H9 (cell line): ENCODE measurements at regions not wholly inside any gene's neighbourhood (a gene's known extent, or its start where the extent isn't known, plus 50 kb on each side); places are given as distances from the start of the nearest gene placed in this dataset.

Experiments used
- DNase-seq: peaks from one replicate; pipeline ENCODE4 v3.0.0-alpha.2; 2017
- H2AFZ ChIP-seq: one replicate; pipeline ENCODE4 v1.6.1; 2013; ENCODE audit warnings: mild to moderate bottlenecking, low read length, control low read depth, moderate library complexity
- H2AK5ac ChIP-seq: 2 replicates; pipeline ENCODE4 v1.6.1; 2013; ENCODE audit warnings: low read length, control low read depth, mixed read lengths; ENCODE audit not compliant: insufficient read length
- H2BK120ac ChIP-seq: one replicate; pipeline ENCODE4 v1.6.1; 2013; ENCODE audit warnings: low read depth, mild to moderate bottlenecking, low read length, control low read depth, inconsistent platforms; ENCODE audit not compliant: poor library complexity, severe bottlenecking
- H2BK12ac ChIP-seq: 2 replicates; pipeline ENCODE4 v1.6.1; 2013; ENCODE audit warnings: low read length, control low read depth, mixed read lengths, low read depth; ENCODE audit not compliant: insufficient read length
- H2BK15ac ChIP-seq: 2 replicates; pipeline ENCODE4 v1.6.1; 2013; ENCODE audit warnings: low read depth, low read length, control low read depth
- H2BK20ac ChIP-seq: one replicate; pipeline ENCODE4 v1.6.1; 2013; ENCODE audit warnings: low read depth, mild to moderate bottlenecking, low read length, control low read depth, inconsistent platforms; ENCODE audit not compliant: poor library complexity, severe bottlenecking
- H2BK5ac ChIP-seq: 2 replicates; pipeline ENCODE4 v1.6.1; 2013; ENCODE audit warnings: low read length, control low read depth, mixed read lengths; ENCODE audit not compliant: insufficient read length
- H3K14ac ChIP-seq: 2 replicates; pipeline ENCODE4 v1.6.1; 2013; ENCODE audit warnings: low read length, control low read depth; ENCODE audit not compliant: insufficient read depth
- H3K18ac ChIP-seq: 2 replicates; pipeline ENCODE4 v1.6.1; 2013; ENCODE audit warnings: low read depth, mild to moderate bottlenecking, mixed read lengths, low read length, control low read depth; ENCODE audit not compliant: insufficient read length
- H3K23ac ChIP-seq: 2 replicates; pipeline ENCODE4 v1.6.1; 2013; ENCODE audit warnings: low read length, control low read depth, mixed read lengths, low read depth; ENCODE audit not compliant: insufficient read length
- H3K23me2 ChIP-seq: 2 replicates; pipeline ENCODE4 v1.6.1; 2013; ENCODE audit warnings: low read depth, mild to moderate bottlenecking, mixed read lengths, low read length, control low read depth; ENCODE audit not compliant: insufficient read length, poor library complexity, severe bottlenecking
- H3K27ac ChIP-seq: 2 replicates; pipeline ENCODE4 v1.5.1; 2013; ENCODE audit warnings: low read length, control low read depth, mixed read lengths, low read depth; ENCODE audit not compliant: insufficient read length
- H3K27me3 ChIP-seq: 2 replicates; pipeline ENCODE4 v1.6.1; 2013; ENCODE audit warnings: low read length, control low read depth, inconsistent platforms; ENCODE audit not compliant: insufficient read depth
- H3K4ac ChIP-seq: 2 replicates; pipeline ENCODE4 v1.6.1; 2013; ENCODE audit warnings: low read depth, mild to moderate bottlenecking, control low read depth, inconsistent platforms, low read length, moderate library complexity
- H3K4me1 ChIP-seq: 2 replicates; pipeline ENCODE4 v1.6.1; 2013; ENCODE audit warnings: low read length, control low read depth, inconsistent platforms; ENCODE audit not compliant: insufficient read depth
- H3K4me2 ChIP-seq: 2 replicates; pipeline ENCODE4 v1.6.1; 2013; ENCODE audit warnings: low read length, control low read depth, mixed read lengths; ENCODE audit not compliant: insufficient read length, insufficient read depth
- H3K56ac ChIP-seq: 2 replicates; pipeline ENCODE4 v1.6.1; 2013; ENCODE audit warnings: low read depth, mild to moderate bottlenecking, mixed read lengths, low read length, control low read depth; ENCODE audit not compliant: insufficient read length
- H3K79me1 ChIP-seq: 2 replicates; pipeline ENCODE4 v1.6.1; 2013; ENCODE audit warnings: low read depth, mild to moderate bottlenecking, moderate library complexity, low read length, control low read depth, inconsistent platforms; ENCODE audit not compliant: insufficient read depth, poor library complexity, severe bottlenecking
- H3K79me2 ChIP-seq: 2 replicates; pipeline ENCODE4 v1.6.1; 2013; ENCODE audit warnings: low read length, control low read depth, inconsistent platforms; ENCODE audit not compliant: insufficient read depth
- H3K9ac ChIP-seq: 2 replicates; pipeline ENCODE4 v1.6.1; 2013; ENCODE audit warnings: low read length, control low read depth, mixed read lengths; ENCODE audit not compliant: insufficient read length; ENCODE audit errors: extremely low read depth
- H3K9me3 ChIP-seq: one replicate; pipeline ENCODE4 v1.6.1; 2013; ENCODE audit warnings: low read depth, low read length, inconsistent platforms; ENCODE audit not compliant: control insufficient read depth
- H3T11ph ChIP-seq: one replicate; pipeline ENCODE4 v1.6.1; 2013; ENCODE audit warnings: mild to moderate bottlenecking, low read length, control low read depth, inconsistent platforms
- H4K20me1 ChIP-seq: one replicate; pipeline ENCODE4 v1.6.1; 2013; ENCODE audit not compliant: control insufficient read depth, insufficient read length, insufficient read depth
- H4K5ac ChIP-seq: 2 replicates; pipeline ENCODE4 v1.6.1; 2013; ENCODE audit warnings: low read depth, mild to moderate bottlenecking, mixed read lengths, low read length, control low read depth; ENCODE audit not compliant: insufficient read length
- H4K8ac ChIP-seq: replicated peaks from 2 replicates; pipeline ENCODE4 v1.6.1; 2013; ENCODE audit warnings: low read length, control low read depth, mixed read lengths, low read depth; ENCODE audit not compliant: insufficient read length
- H4K91ac ChIP-seq: 2 replicates; pipeline ENCODE4 v1.6.1; 2013; ENCODE audit warnings: low read depth, mild to moderate bottlenecking, moderate library complexity, mixed read lengths, low read length, control low read depth; ENCODE audit not compliant: insufficient read length
- H3K27ac Mint-ChIP-seq, 3 experiments: 2 replicates in 2 of 3; 3 replicates in 1 of 3; pipeline ENCODE4 v1.8.0; 2020 to 2021; ENCODE audit warnings: mixed read lengths in 3 of 3, mild to moderate bottlenecking in 1 of 3, moderate library complexity in 1 of 3
- H3K27me3 Mint-ChIP-seq: 2 replicates; pipeline ENCODE4 v1.8.0; 2021; ENCODE audit warnings: low read depth, mild to moderate bottlenecking, moderate library complexity, mixed read lengths
- H3K36me3 Mint-ChIP-seq, 3 experiments: 2 replicates in 2 of 3; 3 replicates in 1 of 3; pipeline ENCODE4 v1.8.0; 2020 to 2021; ENCODE audit warnings: low read depth in 3 of 3, mixed read lengths in 3 of 3; ENCODE audit not compliant: insufficient read depth in 1 of 3
- H3K4me1 Mint-ChIP-seq, 2 experiments: 2 replicates each; pipeline ENCODE4 v1.8.0; 2020; ENCODE audit warnings: mixed read lengths in 2 of 2
- H3K4me3 Mint-ChIP-seq, 2 experiments: 2 replicates in 1 of 2; 3 replicates in 1 of 2; pipeline ENCODE4 v1.8.0; 2020 to 2021; ENCODE audit warnings: mild to moderate bottlenecking in 2 of 2, mixed read lengths in 2 of 2, moderate library complexity in 1 of 2
- H3K9me3 Mint-ChIP-seq, 2 experiments: 2 replicates in 1 of 2; 3 replicates in 1 of 2; pipeline ENCODE4 v1.8.0; 2020; ENCODE audit warnings: mild to moderate bottlenecking in 2 of 2, mixed read lengths in 2 of 2, moderate library complexity in 1 of 2
- WGBS: extraction: QIAGEN DNeasy Blood & Tissue Kit; methylation state at CpG from one replicate; pipeline ENCODE4 v1.1.7; 2013; ENCODE audit warnings: missing lambda C conversion rate, low lambda C conversion rate, mixed read lengths; ENCODE audit not compliant: insufficient read length; ENCODE audit errors: extremely low coverage; 5-methylcytosine and 5-hydroxymethylcytosine counted together
- TF ChIP-seq, protein P1 (sequence below): fragments of 200-600 bp; sonication (generic); conservative IDR thresholded peaks from 3 replicates; pipeline ENCODE4 v1.8.0; 2021; ENCODE audit warnings: antibody characterized with exemption, mild to moderate bottlenecking

DNA sequence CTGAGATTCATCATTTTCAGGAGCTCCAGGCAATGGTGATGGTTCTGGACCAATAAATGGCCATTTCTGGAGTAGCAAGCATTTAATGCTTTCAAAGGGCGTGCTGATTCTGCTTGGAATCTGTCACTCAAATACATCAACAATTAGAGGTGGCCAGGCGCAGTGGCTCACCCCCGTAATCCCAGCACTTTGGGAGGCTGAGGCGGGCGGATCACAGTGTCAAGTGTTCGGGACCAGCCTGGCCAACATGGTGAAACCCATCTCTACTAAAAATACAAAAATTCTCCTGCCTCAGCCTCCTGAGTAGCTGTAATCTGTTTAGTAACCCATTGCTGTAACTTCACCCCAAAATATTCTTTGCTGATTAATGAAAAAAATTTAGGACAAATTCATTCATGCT, 1574.2 kb downstream of the EFNB2 start:
- no peak overlapping the region for H3K9ac ChIP-seq
- WGBS = no CpG with 5 or more reads among the region's 6 CpGs
- no peaks in the 10 kb centered on the region; a peak in 1 of 5 replicates for H3K9me3 Mint-ChIP-seq
- H3K4me2 ChIP-seq = no peak overlapping the region
- no peak overlapping the region for H2AFZ ChIP-seq
- H3K9me3 ChIP-seq = no peaks in the 10 kb centered on the region
- no peaks in the 10 kb centered on the region for H3K36me3 Mint-ChIP-seq
- no peak overlapping the region for H4K5ac ChIP-seq
- TF ChIP-seq, protein P1, sequence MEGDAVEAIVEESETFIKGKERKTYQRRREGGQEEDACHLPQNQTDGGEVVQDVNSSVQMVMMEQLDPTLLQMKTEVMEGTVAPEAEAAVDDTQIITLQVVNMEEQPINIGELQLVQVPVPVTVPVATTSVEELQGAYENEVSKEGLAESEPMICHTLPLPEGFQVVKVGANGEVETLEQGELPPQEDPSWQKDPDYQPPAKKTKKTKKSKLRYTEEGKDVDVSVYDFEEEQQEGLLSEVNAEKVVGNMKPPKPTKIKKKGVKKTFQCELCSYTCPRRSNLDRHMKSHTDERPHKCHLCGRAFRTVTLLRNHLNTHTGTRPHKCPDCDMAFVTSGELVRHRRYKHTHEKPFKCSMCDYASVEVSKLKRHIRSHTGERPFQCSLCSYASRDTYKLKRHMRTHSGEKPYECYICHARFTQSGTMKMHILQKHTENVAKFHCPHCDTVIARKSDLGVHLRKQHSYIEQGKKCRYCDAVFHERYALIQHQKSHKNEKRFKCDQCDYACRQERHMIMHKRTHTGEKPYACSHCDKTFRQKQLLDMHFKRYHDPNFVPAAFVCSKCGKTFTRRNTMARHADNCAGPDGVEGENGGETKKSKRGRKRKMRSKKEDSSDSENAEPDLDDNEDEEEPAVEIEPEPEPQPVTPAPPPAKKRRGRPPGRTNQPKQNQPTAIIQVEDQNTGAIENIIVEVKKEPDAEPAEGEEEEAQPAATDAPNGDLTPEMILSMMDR = no peak
- no peaks in the 10 kb centered on the region for H3K27me3 Mint-ChIP-seq
- H3K4me1 Mint-ChIP-seq = no peaks in the 10 kb centered on the region
- H3K27ac ChIP-seq = no peak overlapping the region
- H3T11ph ChIP-seq = no peak overlapping the region
- no peak overlapping the region for H3K23ac ChIP-seq
- no peak overlapping the region for H2BK120ac ChIP-seq
- no peaks in the 10 kb centered on the region for H3K79me1 ChIP-seq
- H3K56ac ChIP-seq = no peak overlapping the region
- no peak for DNase-seq
- no peaks in the 10 kb centered on the region for H3K4me1 ChIP-seq
- H4K20me1 ChIP-seq = no peaks in the 10 kb centered on the region
- H3K4me3 Mint-ChIP-seq = no peak overlapping the region
- no peaks in the 10 kb centered on the region for H3K23me2 ChIP-seq
- no peak overlapping the region for H3K14ac ChIP-seq
- no peak overlapping the region for H2BK15ac ChIP-seq
- H2AK5ac ChIP-seq = no peak overlapping the region
- no peak overlapping the region for H4K91ac ChIP-seq
- no peaks in the 10 kb centered on the region for H3K79me2 ChIP-seq
- no peak overlapping the region for H3K4ac ChIP-seq
- no peak overlapping the region for H2BK20ac ChIP-seq
- no peak overlapping the region for H2BK5ac ChIP-seq
- H3K27ac Mint-ChIP-seq = no peak overlapping the region
- H4K8ac ChIP-seq = no peak overlapping the region
- H2BK12ac ChIP-seq = no peak overlapping the region
- no peak overlapping the region for H3K18ac ChIP-seq
- no peaks in the 10 kb centered on the region for H3K27me3 ChIP-seq
